Stimulated activated CD4-positive, alpha-beta T cell treated with anti-CD3 and anti-CD28 coated beads, Interleukin-1b, Interleukin-23, amount 100 ng/mL, for 48 hours (primary cell): ENCODE measurements at regions not wholly inside any gene's neighbourhood (a gene's known extent, or its start where the extent isn't known, plus 50 kb on each side); places are given as distances from the start of the nearest gene placed in this dataset.

Source experiments
- DNase-seq: peaks from one replicate; pipeline ENCODE4 v3.0.0-alpha.2; 2020

DNA sequence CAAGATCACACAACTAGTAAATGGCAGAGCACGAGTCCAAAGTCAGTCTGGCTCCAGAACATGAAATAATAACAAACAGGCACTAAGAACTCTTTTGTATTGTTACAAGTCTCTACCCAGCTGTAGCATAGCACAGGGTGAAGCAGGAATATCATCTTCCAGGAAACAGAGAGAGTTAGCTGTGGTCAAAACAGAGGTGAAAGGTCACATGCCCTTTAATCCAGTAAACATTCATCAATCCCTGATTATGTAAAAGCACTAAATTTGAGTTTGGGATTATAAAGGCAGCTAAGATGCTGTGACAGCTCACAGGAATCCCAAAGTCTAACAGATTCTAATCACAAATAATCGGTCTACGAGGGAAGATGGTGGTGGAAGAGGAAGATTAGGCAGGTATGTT lies 133.0 kb upstream of the ASTN2 start:
- DNase-seq, result no peak

GRCh38 chr9:117546894-117547678 lies 132.2 kb upstream of the ASTN2 start:
- no peak for DNase-seq

GRCh38 chr9:117545846-117546245 lies 131.0 kb upstream of the ASTN2 start:
- no peak for DNase-seq

DNA sequence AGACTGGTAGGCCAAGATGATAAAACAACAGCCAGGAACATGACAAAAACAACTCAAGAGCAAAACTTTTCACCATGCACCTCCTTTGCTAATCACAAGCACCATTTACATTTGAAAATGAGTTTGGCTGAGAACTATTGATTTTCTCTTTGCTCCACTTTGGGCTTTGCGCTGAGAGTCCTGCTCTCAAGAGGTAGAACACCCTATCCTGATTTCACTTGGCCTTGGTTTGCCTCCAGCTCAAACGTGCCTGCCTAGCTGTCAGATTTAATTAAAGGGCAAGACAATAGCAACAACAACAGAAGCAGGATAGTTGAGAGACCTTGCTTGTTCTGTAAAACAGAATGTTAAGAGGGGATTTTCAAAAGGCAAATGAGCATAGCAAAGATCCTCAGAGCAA lies 128.2 kb upstream of the ASTN2 start:
- no peak for DNase-seq

- no peak for DNase-seq
These were observed 127.2 kb upstream of the ASTN2 start for GRCh38 chr9:117542021-117542420.

DNA sequence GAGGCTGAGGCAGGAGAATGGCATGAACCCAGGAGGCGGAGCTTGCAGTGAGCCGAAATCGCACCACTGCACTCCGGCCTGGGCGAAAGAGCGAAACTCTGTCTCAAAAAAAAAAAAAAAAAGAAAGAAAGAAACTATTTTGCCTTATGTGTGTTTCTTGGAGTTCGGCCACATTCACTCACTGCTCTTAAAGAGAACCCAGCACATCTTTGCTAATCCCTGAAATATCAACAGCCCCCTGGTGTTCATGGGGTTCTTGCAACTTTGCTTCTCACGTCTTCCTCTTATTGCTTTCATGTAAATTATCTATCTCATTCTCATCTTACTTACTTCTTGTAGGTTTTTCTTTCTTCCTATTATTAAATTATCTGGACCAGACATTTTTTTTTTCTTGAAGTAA lies 126.3 kb upstream of the ASTN2 start:
- no peak for DNase-seq

- DNase-seq, result no peak
These were observed 121.1 kb upstream of the ASTN2 start for GRCh38 chr9:117535973-117536372.

- DNase-seq, result no peak
These were observed 120.6 kb upstream of the ASTN2 start for GRCh38 chr9:117535434-117535833.

DNA sequence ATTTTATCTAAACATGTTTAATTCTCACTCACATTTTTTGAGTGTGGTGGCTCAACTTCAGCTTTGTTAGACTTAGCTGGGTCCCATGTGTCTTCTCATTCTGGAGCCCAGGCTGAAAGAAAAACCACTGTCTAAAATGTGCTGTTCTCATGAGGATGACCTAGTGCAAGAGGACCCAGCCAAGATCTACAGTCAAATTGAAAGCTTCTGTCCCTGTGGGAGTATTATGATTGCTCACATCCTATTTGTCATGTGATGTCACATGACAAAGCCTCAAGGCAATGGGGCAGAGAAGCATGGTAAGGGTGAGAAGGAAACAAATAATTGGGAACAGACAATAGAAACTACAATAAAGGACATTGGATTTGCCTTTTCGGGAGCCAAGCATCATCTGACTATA lies 113.4 kb upstream of the ASTN2 start:
- DNase-seq, result no peak

DNA sequence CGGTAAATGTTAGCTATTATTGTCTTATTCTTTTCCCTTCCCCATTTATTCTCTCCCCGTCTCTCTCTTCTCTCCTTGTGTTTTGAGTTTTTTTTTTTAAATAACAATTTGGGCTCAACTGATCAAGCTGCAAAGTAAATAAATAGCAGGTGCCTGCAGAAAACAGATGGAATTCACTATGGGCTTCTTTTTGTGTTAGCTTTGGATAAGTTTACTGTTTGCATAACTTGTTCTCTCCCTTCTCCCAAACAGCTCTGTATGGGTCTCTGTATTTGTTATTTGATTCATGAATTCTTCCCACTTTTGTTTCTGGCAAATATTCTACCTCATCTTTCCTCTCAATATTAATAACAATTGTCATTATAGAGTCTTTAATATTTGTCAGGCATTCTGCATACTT lies 111.8 kb upstream of the ASTN2 start:
- no peak for DNase-seq

DNA sequence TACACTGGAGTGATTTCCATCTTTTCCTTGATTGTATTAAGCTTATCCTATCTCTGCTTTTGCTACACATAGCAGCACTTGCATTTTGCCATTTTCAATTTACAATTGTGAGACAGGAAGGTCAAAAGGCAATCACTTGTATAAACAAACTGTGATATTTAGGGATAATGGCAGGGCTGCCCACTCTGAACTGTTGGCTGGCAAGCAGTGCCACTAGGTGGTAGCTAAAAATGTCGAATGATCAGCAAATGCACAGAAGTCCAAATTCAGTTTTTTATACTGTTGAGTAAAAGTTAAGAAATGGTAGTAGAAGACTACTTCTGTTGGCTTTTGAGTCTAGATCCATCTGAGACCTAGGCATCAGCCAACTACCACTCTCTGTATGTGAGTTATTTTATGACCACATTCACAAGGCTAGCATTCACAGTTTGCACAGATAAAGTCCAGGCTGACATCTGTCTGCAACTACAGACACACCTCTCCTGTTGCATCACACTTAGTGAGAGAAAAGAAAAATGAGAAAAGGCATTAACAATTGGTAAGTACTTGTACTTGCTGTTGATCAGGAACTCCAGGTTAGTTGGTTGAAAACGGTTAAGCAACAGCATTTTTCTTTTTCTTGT lies 108.8 kb upstream of the ASTN2 start:
- DNase-seq, result no peak

DNA sequence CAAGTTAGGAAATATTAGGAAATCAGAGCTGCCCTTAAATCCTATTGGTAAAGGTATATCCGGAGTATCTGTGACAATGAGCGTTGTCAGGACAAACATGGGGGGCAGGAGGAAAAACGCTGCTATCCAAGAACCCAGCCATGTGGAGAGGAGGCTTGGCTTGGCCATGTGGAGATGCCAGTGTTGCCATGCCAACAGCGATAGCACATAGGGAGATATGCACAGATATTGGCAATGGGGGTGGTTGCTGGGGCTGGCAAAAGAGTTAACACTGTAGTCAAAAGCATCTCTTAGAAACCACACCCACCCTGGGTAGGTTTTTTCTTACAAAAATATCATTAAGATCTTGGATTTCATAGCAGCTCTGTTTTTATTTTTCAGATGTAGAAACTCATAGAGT lies 106.4 kb upstream of the ASTN2 start:
- DNase-seq, result no peak

DNA sequence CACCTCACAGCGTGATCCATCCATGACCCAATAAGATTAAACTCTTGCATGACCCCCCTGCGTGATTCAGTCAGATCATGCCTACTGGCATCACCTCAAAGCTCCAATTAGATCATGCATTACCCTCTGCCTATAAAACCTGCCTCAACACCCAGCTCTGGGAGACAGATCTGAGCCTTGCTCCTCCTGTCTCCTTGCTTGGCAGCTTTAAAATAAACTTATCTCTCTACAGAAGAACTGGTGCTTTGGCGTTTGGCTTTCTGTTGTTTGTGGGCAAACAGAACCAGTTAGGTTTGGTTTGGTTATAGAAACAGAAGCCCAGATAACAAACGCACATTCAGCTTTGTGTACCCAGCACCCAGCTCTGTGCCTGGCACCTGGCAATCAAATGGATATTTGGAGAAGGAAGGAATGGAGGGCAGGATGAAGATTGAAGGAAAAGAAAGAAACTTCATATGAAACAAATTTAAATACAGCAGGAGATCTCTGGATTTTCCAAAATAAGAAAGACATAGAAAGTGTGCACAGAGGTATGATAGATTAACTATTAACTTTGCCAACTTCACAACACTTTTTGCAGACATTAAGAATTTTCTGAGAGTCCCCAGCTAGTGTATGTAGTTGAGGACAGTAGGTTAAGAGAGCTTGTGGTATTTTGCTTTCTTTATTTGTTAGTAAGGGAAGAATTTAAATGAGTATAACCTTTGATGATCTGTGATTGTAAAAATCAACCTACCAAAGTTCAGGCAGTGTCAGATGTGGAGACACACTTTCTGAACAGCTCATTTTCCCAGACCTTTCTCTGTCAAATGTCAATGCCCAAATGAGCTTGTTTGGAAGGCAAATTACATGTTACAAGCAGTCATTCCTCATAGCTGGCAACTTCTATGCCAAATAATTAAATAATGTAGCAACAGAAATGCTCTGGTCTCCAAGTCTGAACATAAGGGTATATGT lies 102.1 kb upstream of the ASTN2 start:
- DNase-seq, result no peak

- DNase-seq, result no peak
These were observed 97.1 kb upstream of the ASTN2 start for GRCh38 chr9:117511852-117512481.

GRCh38 chr9:117496307-117496706 lies 81.5 kb upstream of the ASTN2 start:
- DNase-seq, result no peak

DNA sequence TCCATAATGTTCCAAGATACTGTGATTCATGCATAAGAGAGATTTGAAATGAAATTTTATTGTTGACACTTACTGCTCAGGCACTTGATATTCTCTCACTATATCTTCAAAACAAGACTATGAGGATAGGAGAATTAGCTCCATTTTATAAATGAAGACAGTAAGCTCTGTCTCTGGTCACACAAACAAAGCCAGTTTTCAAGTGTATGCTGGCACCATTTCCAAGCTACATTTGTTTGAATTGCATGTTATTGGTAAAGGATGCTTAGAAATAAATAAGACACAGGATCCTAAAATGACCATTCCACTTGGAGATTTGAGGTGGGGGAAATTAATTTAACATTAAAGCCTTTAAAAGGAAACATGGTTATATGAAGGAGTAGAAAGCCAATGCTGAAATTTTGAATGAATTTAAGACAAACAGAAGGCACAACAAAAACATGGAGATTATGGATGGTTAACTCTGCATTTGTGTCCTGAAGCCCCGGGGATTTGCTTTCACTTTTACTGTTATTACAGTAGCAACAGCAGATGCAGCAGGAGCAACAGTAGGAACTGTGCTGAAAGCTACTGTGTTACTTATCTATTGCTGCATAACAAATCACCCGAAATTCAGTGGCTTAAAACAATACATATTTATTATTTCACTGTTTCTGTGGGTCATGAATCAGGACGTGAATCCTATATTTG lies 79.7 kb upstream of the ASTN2 start:
- DNase-seq, result no peak

GRCh38 chr9:117492476-117492875 lies 77.6 kb upstream of the ASTN2 start:
- no peak for DNase-seq

DNA sequence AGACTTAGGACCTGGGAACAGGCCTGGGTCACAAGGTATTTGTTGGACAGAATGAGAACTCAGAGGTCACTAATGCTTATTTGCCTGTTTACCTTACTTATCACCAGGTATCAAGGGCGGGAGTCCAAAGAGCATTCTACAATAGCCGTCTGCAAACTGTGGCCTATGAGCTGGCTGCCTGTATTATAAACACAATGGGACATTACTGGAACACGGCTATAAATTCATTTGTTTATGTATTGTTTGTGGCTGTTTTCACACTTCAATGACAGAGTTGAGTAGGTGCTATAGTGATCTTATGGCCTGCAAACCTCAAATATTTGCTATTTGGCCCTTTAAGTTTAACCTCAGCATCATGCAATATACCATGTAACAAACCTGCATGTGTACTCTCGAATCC lies 76.6 kb upstream of the ASTN2 start:
- no peak for DNase-seq

DNA sequence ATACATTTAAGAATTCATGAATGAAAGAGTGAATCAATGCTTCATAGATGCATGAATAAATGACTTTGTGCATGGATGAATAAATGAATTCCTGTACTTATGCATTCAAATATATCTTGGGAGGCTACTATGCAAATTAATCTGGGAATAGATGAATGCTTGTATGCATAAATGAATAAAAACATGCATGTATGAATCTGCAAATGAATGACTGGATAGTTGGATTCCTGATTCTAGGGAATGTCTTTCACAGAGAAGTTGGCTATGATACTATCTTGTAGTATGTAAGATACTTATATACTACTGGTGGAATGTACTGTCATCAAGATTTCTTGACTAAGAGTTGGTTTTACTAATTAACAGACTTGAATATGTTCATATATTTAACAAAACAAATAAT lies 75.3 kb upstream of the ASTN2 start:
- DNase-seq, result no peak

GRCh38 chr9:117488659-117489058 lies 73.8 kb upstream of the ASTN2 start:
- no peak for DNase-seq

DNA sequence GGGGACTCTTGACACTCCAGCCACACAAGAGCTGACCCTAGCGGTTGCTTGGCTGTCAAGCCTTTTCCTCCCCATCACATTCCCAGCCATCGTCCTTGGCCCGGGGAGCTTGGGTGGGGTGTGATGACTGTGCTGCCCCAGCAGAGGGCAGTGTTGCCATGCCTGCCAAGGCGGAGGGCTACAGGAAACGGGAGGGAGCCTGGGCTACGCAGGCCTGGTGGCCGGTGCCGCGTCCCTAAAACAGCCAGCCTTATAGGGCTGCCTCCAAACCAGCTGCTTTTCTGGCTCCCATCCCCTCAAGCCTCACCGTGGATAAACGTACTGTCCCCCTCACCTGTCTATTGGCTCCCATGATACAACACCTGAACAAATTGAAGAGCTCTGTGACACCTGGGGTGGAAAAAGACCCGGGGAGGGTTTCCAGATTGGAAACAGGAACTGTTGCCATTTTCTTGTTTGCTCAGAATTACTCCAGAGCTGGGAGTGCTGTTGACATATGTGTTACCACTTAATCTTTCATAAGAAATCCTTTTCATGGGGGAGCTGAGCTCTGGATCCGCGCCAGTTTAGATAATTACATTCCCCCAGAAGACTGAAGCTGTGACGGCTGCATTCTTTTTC lies 72.8 kb upstream of the ASTN2 start:
- peak; percentile 46 for DNase-seq

- DNase-seq, result no peak
These were observed 71.6 kb upstream of the ASTN2 start for GRCh38 chr9:117486426-117486825.
